CD4-positive, CD25-positive, alpha-beta regulatory T cell (primary cell): ENCODE measurements at regions not wholly inside any gene's neighbourhood (a gene's known extent, or its start where the extent isn't known, plus 50 kb on each side); places are given as distances from the start of the nearest gene placed in this dataset.

ENCODE experiments used
- ATAC-seq, 2 donors: fragments of 150-1000 bp; cut with Tn5 transposase; one replicate each; pipeline ENCODE4 v1.10.0; 2021; ENCODE audit warnings: low read depth in 2 of 2, moderate number of reproducible peaks in 2 of 2, moderate library complexity in 1 of 2
- DNase-seq, 3 donors: peaks; one replicate each; pipeline versions ENCODE4 v3.0.0 to v3.0.0-alpha.2; 2012 to 2022; ENCODE audit warnings: mixed read lengths in 1 of 3
- H3K27ac ChIP-seq: one replicate; pipeline ENCODE4 v1.7.0; 2013; ENCODE audit warnings: mild to moderate bottlenecking, low read length; ENCODE audit not compliant: insufficient read depth, poor library complexity, severe bottlenecking
- H3K27me3 ChIP-seq: one replicate; pipeline ENCODE4 v1.7.0; 2013; ENCODE audit warnings: low read length; ENCODE audit not compliant: control insufficient read depth, insufficient read depth
- H3K36me3 ChIP-seq: one replicate; pipeline ENCODE4 v1.7.0; 2013; ENCODE audit warnings: mild to moderate bottlenecking, low read length, moderate library complexity; ENCODE audit not compliant: control insufficient read depth, insufficient read depth
- H3K4me1 ChIP-seq: 2 replicates; pipeline ENCODE4 v1.7.0; 2013; ENCODE audit warnings: mild to moderate bottlenecking, low read length; ENCODE audit not compliant: insufficient read depth, control insufficient read depth, poor library complexity, severe bottlenecking
- H3K4me3 ChIP-seq: one replicate; pipeline ENCODE4 v1.7.0; 2013; ENCODE audit warnings: low read depth, mild to moderate bottlenecking, low read length, moderate library complexity
- H3K9me3 ChIP-seq, 2 experiments: 1 replicate in 1 of 2; 2 replicates in 1 of 2; pipeline ENCODE4 v1.7.0; 2013; ENCODE audit warnings: low read length in 2 of 2, mild to moderate bottlenecking in 1 of 2, moderate library complexity in 1 of 2; ENCODE audit not compliant: control insufficient read depth in 2 of 2
- H3K27ac Mint-ChIP-seq, 3 donors: one replicate each; pipeline ENCODE4 v1.8.0; 2020 to 2022; ENCODE audit warnings: mild to moderate bottlenecking in 3 of 3, mixed read lengths in 3 of 3, moderate library complexity in 2 of 3
- H3K27me3 Mint-ChIP-seq: one replicate; pipeline ENCODE4 v1.8.0; 2022; ENCODE audit warnings: mild to moderate bottlenecking, mixed read lengths
- H3K36me3 Mint-ChIP-seq: one replicate; pipeline ENCODE4 v1.8.0; 2020; ENCODE audit warnings: mixed read lengths
- H3K4me1 Mint-ChIP-seq, 4 donors: one replicate each; pipeline ENCODE4 v1.8.0; 2020 to 2022; ENCODE audit warnings: mixed read lengths in 4 of 4, mild to moderate bottlenecking in 1 of 4
- H3K4me3 Mint-ChIP-seq, 4 donors: one replicate each; pipeline ENCODE4 v1.8.0; 2020 to 2022; ENCODE audit warnings: mild to moderate bottlenecking in 4 of 4, mixed read lengths in 4 of 4, moderate library complexity in 3 of 4
- H3K9me3 Mint-ChIP-seq, 7 donors: one replicate each; pipeline ENCODE4 v1.8.0; 2020 to 2022; ENCODE audit warnings: mixed read lengths in 7 of 7, mild to moderate bottlenecking in 3 of 7, moderate library complexity in 2 of 7

DNA sequence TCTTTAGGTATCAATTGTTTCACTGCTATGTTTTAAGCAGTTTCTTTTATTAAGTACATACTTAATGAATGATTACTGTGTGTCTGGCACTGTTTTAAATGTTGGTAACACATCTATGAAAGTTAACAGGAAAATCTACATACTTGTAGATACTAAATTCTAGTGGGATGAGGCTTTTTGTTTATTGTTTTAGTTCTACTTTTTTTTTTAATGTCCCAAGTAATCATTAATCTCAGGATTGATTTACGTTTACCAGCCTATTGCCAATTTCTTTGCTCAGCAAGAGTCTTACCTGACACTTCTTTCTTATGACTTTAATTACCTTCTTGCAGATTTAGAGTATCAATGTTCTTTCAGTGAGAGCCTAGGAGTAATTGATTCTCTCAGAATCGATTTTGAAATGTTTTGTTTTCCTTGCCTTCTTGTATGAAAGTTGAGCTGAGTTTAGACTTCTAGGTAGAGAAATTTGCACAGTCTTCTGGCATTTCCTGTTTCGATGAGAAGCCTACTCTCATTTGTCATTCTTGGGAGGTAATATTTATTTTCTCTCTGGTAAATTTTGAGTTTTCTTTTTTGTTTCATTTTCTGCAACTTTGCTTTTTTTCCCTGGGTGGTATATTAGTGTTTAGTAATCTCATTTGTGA lies 235.2 kb upstream of the ANKRD50 start:
- no peaks in the 10 kb centered on the region for H3K9me3 ChIP-seq
- ATAC-seq, result no peak
- no peak overlapping the region for H3K27ac ChIP-seq
- H3K36me3 ChIP-seq, result no peaks in the 10 kb centered on the region
- Mint-ChIP-seq H3K4me3 (no peak overlapping the region), H3K9me3 (peaks cover 0 to 12% (median 3%) of the 10 kb centered on the region in 7 donors), H3K27me3 (no peaks in the 10 kb centered on the region), H3K4me1 (no peaks in the 10 kb centered on the region), H3K27ac (no peak overlapping the region), H3K36me3 (no peaks in the 10 kb centered on the region)
- no peak for DNase-seq
- H3K4me1 ChIP-seq, result no peaks in the 10 kb centered on the region
- H3K4me3 ChIP-seq, result no peak overlapping the region
- no peaks in the 10 kb centered on the region for H3K27me3 ChIP-seq

DNA sequence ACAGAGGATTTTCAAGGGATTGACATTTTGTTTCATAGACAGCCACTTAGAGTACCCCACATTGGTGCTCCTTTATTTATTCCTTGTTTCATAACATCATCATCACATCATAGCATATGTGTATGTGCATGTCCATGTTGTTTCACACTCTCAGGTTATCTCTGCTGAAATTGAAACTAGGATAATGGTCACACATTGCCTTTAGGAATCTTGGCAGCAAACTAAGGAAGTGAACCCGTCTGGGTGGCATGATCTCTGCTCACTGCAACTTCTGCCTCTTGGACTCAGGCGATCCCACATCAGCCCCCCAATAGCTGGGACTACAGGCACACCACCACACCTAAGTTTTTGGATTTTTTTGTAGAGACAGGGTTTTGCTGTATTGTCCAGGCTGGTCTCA lies 234.2 kb upstream of the ANKRD50 start:
- no peaks in the 10 kb centered on the region for H3K27me3 ChIP-seq
- H3K36me3 Mint-ChIP-seq, result no peaks in the 10 kb centered on the region
- ATAC-seq, result no peak
- H3K9me3 ChIP-seq, result no peaks in the 10 kb centered on the region
- DNase-seq, result no peak
- H3K27me3 Mint-ChIP-seq, result no peaks in the 10 kb centered on the region
- H3K4me3 Mint-ChIP-seq, result no peak overlapping the region
- no peaks in the 10 kb centered on the region for H3K4me1 ChIP-seq
- no peaks in the 10 kb centered on the region for H3K4me1 Mint-ChIP-seq
- no peak overlapping the region for H3K27ac ChIP-seq
- H3K4me3 ChIP-seq, result no peak overlapping the region
- peaks cover 0 to 10% (median 3%) of the 10 kb centered on the region in 7 donors for H3K9me3 Mint-ChIP-seq
- no peaks in the 10 kb centered on the region for H3K36me3 ChIP-seq
- H3K27ac Mint-ChIP-seq, result no peak overlapping the region

DNA sequence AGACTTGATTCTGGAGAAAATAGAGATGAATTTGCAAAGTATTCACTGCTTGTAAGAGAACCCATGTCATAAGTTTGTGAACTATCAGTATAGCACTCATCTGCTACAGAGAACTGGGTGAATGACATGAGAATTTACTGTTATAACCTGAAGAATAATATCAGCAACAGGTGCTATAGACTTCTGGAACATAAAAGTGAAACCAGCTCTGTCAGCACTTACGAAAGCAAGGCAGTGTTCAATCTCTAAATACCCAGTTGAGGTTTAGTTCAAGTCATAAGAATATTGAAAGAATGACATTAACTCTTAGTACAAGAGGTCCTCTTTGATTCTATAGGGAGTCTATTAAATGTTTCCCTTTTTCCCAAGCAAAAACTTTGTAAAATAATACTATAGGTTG lies 232.9 kb upstream of the ANKRD50 start:
- Mint-ChIP-seq H3K9me3 (peaks cover 0 to 9% (median 4%) of the 10 kb centered on the region in 7 donors), H3K36me3 (no peaks in the 10 kb centered on the region), H3K4me3 (no peak overlapping the region), H3K27ac (no peak overlapping the region), H3K27me3 (no peaks in the 10 kb centered on the region), H3K4me1 (no peaks in the 10 kb centered on the region)
- DNase-seq (no peak), ATAC-seq (no peak)
- H3K9me3 ChIP-seq, result no peaks in the 10 kb centered on the region
- no peaks in the 10 kb centered on the region for H3K36me3 ChIP-seq
- H3K27ac ChIP-seq, result no peak overlapping the region
- H3K27me3 ChIP-seq, result no peaks in the 10 kb centered on the region
- H3K4me1 ChIP-seq, result no peaks in the 10 kb centered on the region
- H3K4me3 ChIP-seq, result no peak overlapping the region

DNA sequence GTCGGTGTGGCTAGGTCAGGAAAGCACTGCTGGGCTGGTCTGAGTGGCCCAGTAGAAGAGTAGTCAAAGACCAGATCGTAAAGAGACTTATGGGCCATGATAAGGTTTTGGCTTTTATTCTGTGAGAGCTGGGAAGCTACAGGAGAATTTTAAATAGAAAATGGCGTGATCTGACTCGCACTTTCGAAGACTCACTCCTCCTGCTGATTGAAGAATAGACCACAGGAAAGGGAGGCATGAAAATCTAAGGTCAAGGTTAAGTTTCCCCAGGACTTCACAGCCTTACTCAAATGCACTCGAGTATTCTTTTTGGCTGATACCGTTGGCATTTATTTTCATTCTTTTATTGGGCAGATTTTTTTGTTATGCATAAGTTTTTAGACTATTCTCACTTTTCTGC lies 231.4 kb upstream of the ANKRD50 start:
- peaks cover 0 to 12% (median 6%) of the 10 kb centered on the region in 7 donors for H3K9me3 Mint-ChIP-seq
- Histone ChIP-seq H3K4me3 (no peak overlapping the region), H3K9me3 (no peaks in the 10 kb centered on the region), H3K4me1 (no peaks in the 10 kb centered on the region), H3K27ac (no peak overlapping the region), H3K36me3 (no peaks in the 10 kb centered on the region), H3K27me3 (no peaks in the 10 kb centered on the region)
- no peak overlapping the region for H3K4me3 Mint-ChIP-seq
- H3K4me1 Mint-ChIP-seq, result no peaks in the 10 kb centered on the region
- DNase-seq (no peak), ATAC-seq (no peak)
- no peaks in the 10 kb centered on the region for H3K27me3 Mint-ChIP-seq
- H3K36me3 Mint-ChIP-seq, result no peaks in the 10 kb centered on the region
- no peak overlapping the region for H3K27ac Mint-ChIP-seq

DNA sequence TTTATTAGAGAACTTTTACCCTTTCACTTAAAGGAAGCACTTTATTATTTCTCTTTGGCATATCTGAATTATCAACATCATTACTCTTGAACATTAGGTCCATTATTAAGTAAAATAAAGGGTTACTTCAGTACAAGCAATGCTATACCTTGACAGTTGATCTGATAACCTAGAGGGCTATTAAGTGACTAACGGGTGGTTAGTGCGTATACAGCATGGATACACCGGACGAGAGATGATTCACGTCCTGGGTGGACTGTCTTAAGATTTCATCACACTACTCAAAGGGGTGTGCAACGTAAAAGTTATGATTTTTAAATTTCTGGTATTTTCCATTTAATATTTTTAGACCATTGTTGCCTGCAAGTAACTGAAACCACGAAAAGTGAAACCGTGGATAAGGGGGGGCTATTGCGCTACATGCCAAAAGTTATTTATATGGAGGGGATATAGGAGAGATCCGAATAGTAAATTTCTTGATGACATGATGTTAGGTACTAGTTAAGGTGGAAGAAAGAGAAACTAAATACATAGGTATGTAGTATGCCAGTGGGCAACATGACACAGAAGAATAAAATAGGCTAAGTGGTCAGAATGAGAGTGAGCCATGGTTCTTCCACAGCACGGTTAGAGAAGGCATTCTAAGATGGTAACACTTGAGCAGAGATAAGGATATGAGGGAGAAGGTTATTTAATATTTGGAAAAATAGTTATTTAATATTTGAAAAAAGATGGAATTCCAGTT lies 230.8 kb upstream of the ANKRD50 start:
- no peaks in the 10 kb centered on the region for H3K9me3 ChIP-seq
- H3K4me1 ChIP-seq, result no peaks in the 10 kb centered on the region
- H3K36me3 ChIP-seq, result no peaks in the 10 kb centered on the region
- peaks cover 0 to 13% (median 5%) of the 10 kb centered on the region in 7 donors for H3K9me3 Mint-ChIP-seq
- no peaks in the 10 kb centered on the region for H3K4me1 Mint-ChIP-seq
- no peak overlapping the region for H3K4me3 Mint-ChIP-seq
- no peak overlapping the region for H3K27ac Mint-ChIP-seq
- no peak overlapping the region for H3K4me3 ChIP-seq
- no peaks in the 10 kb centered on the region for H3K27me3 Mint-ChIP-seq
- no peaks in the 10 kb centered on the region for H3K36me3 Mint-ChIP-seq
- ATAC-seq (no peak), DNase-seq (no peak)
- H3K27me3 ChIP-seq, result no peaks in the 10 kb centered on the region
- no peak overlapping the region for H3K27ac ChIP-seq

DNA sequence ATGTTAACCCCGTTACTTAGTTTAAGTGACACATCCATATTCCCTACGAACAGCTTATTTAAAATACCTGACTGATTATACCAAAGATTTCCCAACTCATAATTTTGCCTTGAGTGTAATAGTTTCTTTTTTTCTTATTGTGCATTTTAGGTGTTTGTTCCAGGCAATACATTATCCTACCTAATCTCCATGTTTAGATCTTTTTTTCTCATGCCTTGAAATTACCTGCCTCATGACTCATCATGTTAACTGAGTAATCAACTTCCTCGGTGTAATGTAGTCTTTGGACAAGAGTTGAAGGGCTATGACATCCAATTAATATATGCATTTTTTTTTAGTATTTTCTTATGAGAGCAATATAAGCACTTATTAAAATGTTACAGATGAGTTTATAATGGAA lies 228.7 kb upstream of the ANKRD50 start:
- Histone ChIP-seq H3K36me3 (no peaks in the 10 kb centered on the region), H3K27me3 (no peaks in the 10 kb centered on the region), H3K9me3 (no peaks in the 10 kb centered on the region), H3K4me3 (no peak overlapping the region), H3K27ac (no peak overlapping the region), H3K4me1 (no peaks in the 10 kb centered on the region)
- no peak for DNase-seq
- peaks cover 0 to 17% (median 2%) of the 10 kb centered on the region in 7 donors for H3K9me3 Mint-ChIP-seq
- no peak overlapping the region for H3K4me3 Mint-ChIP-seq
- no peaks in the 10 kb centered on the region for H3K36me3 Mint-ChIP-seq
- H3K27ac Mint-ChIP-seq, result no peak overlapping the region
- no peak for ATAC-seq
- H3K27me3 Mint-ChIP-seq, result no peaks in the 10 kb centered on the region
- H3K4me1 Mint-ChIP-seq, result no peaks in the 10 kb centered on the region

DNA sequence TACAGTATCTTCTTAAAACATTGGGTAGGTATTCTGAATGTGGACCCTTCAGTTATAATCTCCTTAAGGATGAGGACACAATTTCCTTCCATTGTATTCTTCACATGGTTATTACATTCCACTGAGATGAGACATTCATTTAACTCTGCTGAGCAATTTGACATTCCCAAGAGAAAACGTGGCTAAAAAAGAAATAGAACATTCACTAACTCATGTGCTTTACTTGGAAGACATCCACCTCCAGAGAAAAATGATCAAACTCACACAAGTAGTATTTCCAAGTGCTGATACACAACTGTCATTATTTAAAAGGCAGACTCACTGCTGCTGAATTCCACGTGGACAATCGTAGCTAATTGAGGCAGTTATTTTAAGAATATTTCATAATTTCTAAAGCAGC lies 227.9 kb upstream of the ANKRD50 start:
- ATAC-seq, result no peak
- no peaks in the 10 kb centered on the region for H3K36me3 Mint-ChIP-seq
- no peak overlapping the region for H3K27ac Mint-ChIP-seq
- no peaks in the 10 kb centered on the region for H3K27me3 Mint-ChIP-seq
- H3K4me3 Mint-ChIP-seq, result no peak overlapping the region
- Histone ChIP-seq H3K36me3 (no peaks in the 10 kb centered on the region), H3K4me1 (no peaks in the 10 kb centered on the region), H3K27me3 (no peaks in the 10 kb centered on the region), H3K27ac (no peak overlapping the region), H3K4me3 (no peak overlapping the region), H3K9me3 (no peaks in the 10 kb centered on the region)
- peaks cover 0 to 24% (median 2%) of the 10 kb centered on the region in 7 donors for H3K9me3 Mint-ChIP-seq
- DNase-seq, result no peak
- no peaks in the 10 kb centered on the region for H3K4me1 Mint-ChIP-seq

DNA sequence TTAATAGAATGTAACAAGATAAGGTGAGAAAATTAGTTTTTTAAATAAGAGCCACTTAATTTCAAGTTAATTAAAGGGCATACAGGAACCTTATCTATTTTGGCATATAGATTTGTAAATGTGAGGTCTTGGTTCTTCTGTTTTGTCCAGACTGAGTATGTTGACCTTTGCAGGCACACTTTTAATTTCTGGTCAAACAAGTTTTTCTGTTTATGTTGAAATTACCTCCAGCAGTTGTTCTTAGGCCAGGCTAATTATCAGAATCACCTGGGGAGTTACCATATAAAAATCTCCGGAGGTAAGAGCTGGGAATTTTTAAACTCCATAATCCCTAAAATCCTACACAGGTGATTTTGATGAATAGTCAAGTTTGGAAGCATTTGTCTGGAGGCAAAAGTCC lies 227.4 kb upstream of the ANKRD50 start:
- H3K27me3 ChIP-seq, result no peaks in the 10 kb centered on the region
- Mint-ChIP-seq H3K27ac (no peak overlapping the region), H3K27me3 (no peaks in the 10 kb centered on the region), H3K4me1 (no peaks in the 10 kb centered on the region), H3K36me3 (no peaks in the 10 kb centered on the region), H3K9me3 (peaks cover 0 to 24% (median 2%) of the 10 kb centered on the region in 7 donors), H3K4me3 (no peak overlapping the region)
- H3K36me3 ChIP-seq, result no peaks in the 10 kb centered on the region
- DNase-seq (no peak), ATAC-seq (no peak)
- no peaks in the 10 kb centered on the region for H3K4me1 ChIP-seq
- no peak overlapping the region for H3K27ac ChIP-seq
- no peaks in the 10 kb centered on the region for H3K9me3 ChIP-seq
- H3K4me3 ChIP-seq, result no peak overlapping the region
